ENCODE measurements at regions not wholly inside any gene's neighbourhood (a gene's known extent, or its start where the extent isn't known, plus 50 kb on each side); places are given as distances from the start of the nearest gene placed in this dataset.
"Not testable (repeated sequence)": the region's sequence is repeated elsewhere in the genome, so short reads cannot be mapped to it uniquely, and the experiment has no call there.

DNA sequence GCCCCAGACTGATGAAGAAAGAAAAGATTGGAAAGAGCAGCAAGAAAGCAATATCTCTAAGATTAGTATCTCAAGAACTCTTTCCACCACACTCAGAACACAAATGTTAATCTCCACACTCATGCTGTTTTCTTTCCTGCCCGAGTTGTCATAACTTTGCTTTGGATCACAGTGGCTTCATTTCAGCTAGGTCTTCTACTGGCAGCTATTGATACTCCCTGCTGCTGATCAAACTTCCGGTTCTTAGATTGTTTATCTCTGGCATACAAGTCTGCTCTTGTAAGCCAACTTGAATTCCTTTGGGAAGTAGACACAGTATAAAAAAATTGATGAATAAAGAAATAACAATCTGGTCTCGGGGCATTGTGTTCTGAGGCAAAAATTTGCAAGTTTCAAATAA is 77.7 kb upstream of the SPEF2 start:
- TF ChIP-seq POLR2A (IDR thresholded peaks at IDR 0.05): no peak
- TF ChIP-seq, protein P1, sequence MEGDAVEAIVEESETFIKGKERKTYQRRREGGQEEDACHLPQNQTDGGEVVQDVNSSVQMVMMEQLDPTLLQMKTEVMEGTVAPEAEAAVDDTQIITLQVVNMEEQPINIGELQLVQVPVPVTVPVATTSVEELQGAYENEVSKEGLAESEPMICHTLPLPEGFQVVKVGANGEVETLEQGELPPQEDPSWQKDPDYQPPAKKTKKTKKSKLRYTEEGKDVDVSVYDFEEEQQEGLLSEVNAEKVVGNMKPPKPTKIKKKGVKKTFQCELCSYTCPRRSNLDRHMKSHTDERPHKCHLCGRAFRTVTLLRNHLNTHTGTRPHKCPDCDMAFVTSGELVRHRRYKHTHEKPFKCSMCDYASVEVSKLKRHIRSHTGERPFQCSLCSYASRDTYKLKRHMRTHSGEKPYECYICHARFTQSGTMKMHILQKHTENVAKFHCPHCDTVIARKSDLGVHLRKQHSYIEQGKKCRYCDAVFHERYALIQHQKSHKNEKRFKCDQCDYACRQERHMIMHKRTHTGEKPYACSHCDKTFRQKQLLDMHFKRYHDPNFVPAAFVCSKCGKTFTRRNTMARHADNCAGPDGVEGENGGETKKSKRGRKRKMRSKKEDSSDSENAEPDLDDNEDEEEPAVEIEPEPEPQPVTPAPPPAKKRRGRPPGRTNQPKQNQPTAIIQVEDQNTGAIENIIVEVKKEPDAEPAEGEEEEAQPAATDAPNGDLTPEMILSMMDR (IDR thresholded peaks at IDR 0.05): no peak
- no peaks in the 10 kb centered on the region for H3K9me3 ChIP-seq
- H3K36me3 ChIP-seq: no peaks in the 10 kb centered on the region
- H3K27ac ChIP-seq: no peak overlapping the region
- H3K4me3 ChIP-seq: no peak overlapping the region
- no peaks in the 10 kb centered on the region for H3K27me3 ChIP-seq
- H3K4me1 ChIP-seq: no peaks in the 10 kb centered on the region
- DNase-seq: no peak

DNA sequence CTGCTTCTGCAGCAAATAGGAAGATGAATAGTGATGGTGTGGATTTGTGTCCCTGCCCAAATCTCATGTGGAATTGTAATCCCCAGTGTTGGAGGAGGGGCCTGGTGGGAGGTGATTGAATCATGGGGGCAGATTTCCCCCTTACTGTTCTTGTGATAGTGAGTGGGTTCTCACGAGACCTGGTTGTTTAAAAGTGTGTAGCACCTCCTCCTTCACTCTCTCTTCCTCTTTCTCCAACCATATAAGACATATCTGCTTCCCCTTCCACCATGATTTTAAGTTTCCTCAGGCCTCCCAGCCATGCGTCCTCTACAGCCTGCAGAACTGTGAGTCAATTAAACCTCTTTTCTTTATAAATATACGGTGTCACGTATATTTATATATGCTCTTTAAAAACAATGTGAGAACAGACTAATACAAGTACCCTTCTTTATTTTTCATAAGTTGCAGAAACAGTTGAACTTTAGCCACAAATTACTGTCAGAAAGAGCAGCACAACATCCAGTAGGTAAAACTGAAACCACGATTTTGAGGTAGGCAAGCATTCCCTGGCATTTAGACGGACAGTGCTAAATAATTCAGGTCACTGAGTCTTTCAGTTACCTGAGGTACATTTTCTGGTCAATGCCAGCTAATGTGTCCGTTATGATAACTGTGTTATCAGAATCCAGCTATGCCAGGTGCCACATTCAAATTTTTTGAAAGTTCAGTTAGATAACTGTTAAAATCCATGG is 79.3 kb upstream of the SPEF2 start:
- H3K4me3 ChIP-seq: no peak overlapping the region
- DNase-seq: no peak
- H3K27ac ChIP-seq: no peak overlapping the region
- H3K27me3 ChIP-seq: no peaks in the 10 kb centered on the region
- no peaks in the 10 kb centered on the region for H3K9me3 ChIP-seq
- no peaks in the 10 kb centered on the region for H3K4me1 ChIP-seq
- H3K36me3 ChIP-seq: no peaks in the 10 kb centered on the region
- no peak for TF ChIP-seq POLR2A (IDR thresholded peaks at IDR 0.05)
- TF ChIP-seq, protein P1 (IDR thresholded peaks at IDR 0.05): no peak

DNA sequence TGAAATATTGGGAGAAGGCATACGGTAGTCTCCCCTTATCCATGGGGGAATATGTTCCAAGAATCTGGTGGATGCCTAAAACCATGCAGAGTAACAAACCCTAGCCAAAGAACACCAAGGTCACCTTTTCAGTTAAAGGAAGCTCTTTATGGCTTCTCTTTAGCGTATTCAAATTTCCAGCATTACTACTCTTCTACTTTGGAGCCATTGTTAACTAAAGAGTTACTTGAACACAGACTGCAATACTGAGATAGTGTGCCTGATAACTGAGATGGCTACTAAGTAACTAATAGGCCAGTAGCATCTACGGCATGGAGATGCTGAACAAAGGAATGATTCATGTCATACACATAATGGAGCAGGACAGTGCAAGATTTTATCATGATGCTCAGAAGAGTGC is 84.5 kb upstream of the SPEF2 start:
- DNase-seq: no peak
- TF ChIP-seq POLR2A (IDR thresholded peaks at IDR 0.05): no peak
- TF ChIP-seq, protein P1 (IDR thresholded peaks at IDR 0.05): no peak
- Histone ChIP-seq H3K27ac (no peak overlapping the region), H3K4me3 (no peak overlapping the region), H3K4me1 (no peaks in the 10 kb centered on the region), H3K9me3 (no peaks in the 10 kb centered on the region), H3K36me3 (no peaks in the 10 kb centered on the region), H3K27me3 (no peaks in the 10 kb centered on the region)

DNA sequence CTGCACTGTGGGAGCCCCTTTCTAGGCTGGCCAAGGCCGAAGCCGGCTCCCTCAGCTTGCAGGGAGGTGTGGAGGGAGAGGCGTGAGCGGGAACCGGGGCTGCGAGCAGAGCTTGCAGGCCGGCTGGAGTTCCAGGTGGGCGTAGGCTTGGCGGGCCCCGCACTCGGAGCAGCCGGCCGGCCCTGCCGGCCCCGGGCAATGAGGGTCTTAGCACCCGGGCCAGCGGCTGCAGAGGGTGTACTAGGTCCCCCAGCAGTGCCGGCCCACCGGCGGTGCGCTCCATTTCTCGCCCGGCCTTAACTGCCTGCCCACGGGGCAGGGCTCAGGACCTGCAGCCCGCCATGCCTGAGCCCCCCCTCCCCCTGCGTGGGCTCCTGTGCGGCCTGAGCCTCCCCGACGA is 86.1 kb upstream of the SPEF2 start:
- H3K27me3 ChIP-seq, H3K27ac ChIP-seq, H3K4me1 ChIP-seq, DNase-seq, H3K4me3 ChIP-seq, H3K36me3 ChIP-seq, H3K9me3 ChIP-seq: not testable (repeated sequence)

DNA sequence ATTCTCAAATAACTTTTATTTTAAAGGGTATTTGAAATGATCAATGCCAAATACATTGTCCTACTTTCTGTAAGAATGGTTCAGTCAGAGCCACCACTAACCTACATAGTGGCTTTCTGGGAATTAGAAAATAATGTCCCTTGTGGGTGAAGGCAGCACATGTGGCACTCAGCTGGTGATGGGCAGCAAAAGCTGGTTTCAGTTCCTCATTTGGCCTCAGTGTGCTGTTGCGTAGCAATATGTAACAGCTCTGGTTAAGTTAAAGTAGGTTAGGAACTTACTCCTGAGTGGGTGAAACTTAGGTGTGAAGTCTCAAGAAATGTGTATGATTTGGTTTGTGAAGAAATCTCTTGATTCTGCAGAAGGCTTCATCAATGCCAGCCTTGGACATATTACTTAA is 99.6 kb upstream of the SPEF2 start:
- Histone ChIP-seq H3K36me3 (no peaks in the 10 kb centered on the region), H3K27me3 (no peaks in the 10 kb centered on the region)
- DNase-seq: no peak

DNA sequence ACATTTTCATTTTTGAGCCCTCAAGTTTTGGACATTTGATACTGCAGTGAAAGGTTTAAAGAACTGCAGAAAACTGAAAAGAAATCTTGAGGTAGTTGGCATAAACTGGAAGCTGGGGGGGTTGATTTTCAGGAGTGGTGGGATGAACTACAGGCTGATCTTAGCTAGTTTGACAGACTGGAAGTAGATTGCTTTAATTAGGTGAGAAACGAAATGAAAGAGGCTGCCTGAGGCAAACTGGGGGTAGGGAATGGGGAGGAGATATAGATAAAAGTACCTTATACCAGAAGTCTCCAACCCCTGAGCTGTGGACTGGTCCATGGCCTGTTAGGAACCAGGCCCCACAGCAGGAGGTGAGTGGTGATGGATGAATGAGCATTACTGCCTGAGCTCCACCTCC is 101.4 kb upstream of the SPEF2 start:
- Histone ChIP-seq H3K27me3 (no peaks in the 10 kb centered on the region), H3K4me1 (no peaks in the 10 kb centered on the region), H3K36me3 (no peaks in the 10 kb centered on the region), H3K27ac (no peak overlapping the region), H3K4me3 (no peak overlapping the region), H3K9me3 (no peaks in the 10 kb centered on the region)
- TF ChIP-seq, protein P1 (IDR thresholded peaks at IDR 0.05): no peak
- no peak for TF ChIP-seq POLR2A (IDR thresholded peaks at IDR 0.05)
- DNase-seq: no peak

More for the DNA sequence above, 99.6 kb upstream of the SPEF2 start:
- H3K9me3 ChIP-seq: no peaks in the 10 kb centered on the region
- TF ChIP-seq POLR2A (IDR thresholded peaks at IDR 0.05): no peak
- TF ChIP-seq, protein P1 (IDR thresholded peaks at IDR 0.05): no peak
- no peaks in the 10 kb centered on the region for H3K4me1 ChIP-seq
- no peak overlapping the region for H3K4me3 ChIP-seq
- H3K27ac ChIP-seq: no peak overlapping the region

Measured in Peyer's patch (tissue), 4 donors.